ENCODE measurements at regions not wholly inside any gene's neighbourhood (a gene's known extent, or its start where the extent isn't known, plus 50 kb on each side); places are given as distances from the start of the nearest gene placed in this dataset.
"Not testable (repeated sequence)": the region's sequence is repeated elsewhere in the genome, so short reads cannot be mapped to it uniquely, and the experiment has no call there.

DNA sequence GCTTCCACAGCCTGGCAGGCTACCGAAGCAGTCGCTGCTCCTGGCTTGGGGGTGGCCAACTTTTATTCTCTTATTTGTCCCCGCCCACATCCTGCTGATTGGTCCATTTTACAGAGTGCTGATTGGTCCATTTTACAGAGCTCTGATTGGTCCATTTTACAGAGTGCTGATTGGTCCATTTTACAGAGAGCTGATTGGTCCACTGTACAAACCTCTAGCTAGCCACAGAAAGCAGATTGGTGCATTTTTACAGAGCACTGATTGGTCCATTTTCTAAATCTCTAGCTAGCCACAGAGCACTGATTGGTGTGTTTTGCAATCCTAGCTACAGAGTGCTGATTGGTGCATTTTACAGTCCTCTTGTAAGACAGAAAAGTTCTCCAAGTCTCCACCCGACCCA, 187.9 kb upstream of the TOM1L1 start:
- TF ChIP-seq POLR2A, POLR2AphosphoS5 (IDR thresholded peaks at IDR 0.05): not testable (repeated sequence)
- TF ChIP-seq, protein P1, sequence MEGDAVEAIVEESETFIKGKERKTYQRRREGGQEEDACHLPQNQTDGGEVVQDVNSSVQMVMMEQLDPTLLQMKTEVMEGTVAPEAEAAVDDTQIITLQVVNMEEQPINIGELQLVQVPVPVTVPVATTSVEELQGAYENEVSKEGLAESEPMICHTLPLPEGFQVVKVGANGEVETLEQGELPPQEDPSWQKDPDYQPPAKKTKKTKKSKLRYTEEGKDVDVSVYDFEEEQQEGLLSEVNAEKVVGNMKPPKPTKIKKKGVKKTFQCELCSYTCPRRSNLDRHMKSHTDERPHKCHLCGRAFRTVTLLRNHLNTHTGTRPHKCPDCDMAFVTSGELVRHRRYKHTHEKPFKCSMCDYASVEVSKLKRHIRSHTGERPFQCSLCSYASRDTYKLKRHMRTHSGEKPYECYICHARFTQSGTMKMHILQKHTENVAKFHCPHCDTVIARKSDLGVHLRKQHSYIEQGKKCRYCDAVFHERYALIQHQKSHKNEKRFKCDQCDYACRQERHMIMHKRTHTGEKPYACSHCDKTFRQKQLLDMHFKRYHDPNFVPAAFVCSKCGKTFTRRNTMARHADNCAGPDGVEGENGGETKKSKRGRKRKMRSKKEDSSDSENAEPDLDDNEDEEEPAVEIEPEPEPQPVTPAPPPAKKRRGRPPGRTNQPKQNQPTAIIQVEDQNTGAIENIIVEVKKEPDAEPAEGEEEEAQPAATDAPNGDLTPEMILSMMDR (IDR thresholded peaks at IDR 0.05 in 8 of 11, conservative IDR thresholded peaks at IDR 0.05 in 3 of 11), result not testable (repeated sequence)
